Brain pericyte (primary cell): ENCODE measurements at regions not wholly inside any gene's neighbourhood (a gene's known extent, or its start where the extent isn't known, plus 50 kb on each side); places are given as distances from the start of the nearest gene placed in this dataset.

Experiments
- DNase-seq: peaks from one replicate; pipeline ENCODE4 v3.0.0-alpha.2; 2012; ENCODE audit warnings: low read depth, low spot score

DNA sequence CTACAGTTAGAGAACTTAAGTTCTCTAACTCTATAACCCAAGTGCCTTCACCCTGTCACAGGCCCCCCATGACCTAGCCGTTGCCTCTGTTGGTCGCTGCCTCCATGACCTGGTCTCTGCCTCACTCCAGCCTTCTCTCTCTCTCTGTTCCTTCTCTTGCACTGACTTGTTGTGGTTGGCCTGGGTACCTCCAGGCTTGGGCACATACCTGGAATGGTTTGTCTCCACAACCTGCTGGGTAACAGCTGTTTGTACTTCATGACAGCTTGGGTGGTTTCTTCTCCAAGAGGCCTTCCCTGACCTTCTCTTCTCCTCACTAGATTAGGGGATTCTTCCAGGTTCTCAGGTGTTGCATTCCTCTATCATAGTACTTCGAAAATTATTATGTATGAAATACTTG lies 371.6 kb upstream of the USP24 start:
- DNase-seq = no peak

GRCh38 chr1:55585402-55585792 lies 370.2 kb upstream of the USP24 start:
- DNase-seq = no peak

DNA sequence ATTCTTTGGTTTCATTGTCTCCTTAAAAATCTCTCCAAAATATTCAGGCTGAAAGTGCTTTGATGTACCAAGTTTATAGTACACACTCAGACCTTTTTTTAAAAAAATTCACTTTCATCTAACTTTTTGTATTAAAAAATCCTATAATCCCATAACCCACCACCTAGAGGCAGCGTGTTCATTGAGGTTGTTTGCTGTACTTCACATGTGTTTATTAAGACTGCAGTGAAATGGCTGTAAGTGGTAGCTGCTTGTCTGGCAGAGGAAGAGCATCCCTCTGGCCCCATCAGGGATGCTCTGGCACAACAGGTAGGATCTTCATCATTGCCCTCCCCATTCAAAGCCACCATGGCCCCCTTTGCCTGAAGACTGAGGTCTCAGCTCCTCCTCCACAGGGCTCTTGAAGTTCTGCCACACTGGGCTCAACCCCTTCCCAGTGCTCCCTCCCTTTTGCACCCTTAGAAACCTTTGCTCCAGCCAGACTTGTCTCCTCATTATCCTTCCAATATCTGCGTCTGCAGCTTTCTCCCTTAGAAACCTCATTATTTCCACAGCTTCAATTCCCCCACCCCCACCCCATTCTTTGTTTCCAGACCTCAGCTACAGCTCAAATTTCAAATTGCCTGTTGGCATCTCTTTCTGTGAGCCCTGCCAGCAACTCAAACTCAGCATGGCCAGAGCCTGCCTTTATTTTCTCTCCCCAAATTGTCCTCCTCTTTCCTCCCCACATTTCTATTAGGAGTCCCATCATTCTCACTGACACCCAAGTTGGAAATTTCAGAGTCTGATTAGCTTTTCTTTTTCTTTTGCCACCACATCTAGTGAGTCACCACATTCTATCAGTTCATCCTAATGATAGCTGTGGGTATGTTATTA lies 369.6 kb upstream of the USP24 start:
- no peak for DNase-seq

- DNase-seq = no peak
Observed at GRCh38 chr1:55582084-55582483, 366.9 kb upstream of the USP24 start.

DNA sequence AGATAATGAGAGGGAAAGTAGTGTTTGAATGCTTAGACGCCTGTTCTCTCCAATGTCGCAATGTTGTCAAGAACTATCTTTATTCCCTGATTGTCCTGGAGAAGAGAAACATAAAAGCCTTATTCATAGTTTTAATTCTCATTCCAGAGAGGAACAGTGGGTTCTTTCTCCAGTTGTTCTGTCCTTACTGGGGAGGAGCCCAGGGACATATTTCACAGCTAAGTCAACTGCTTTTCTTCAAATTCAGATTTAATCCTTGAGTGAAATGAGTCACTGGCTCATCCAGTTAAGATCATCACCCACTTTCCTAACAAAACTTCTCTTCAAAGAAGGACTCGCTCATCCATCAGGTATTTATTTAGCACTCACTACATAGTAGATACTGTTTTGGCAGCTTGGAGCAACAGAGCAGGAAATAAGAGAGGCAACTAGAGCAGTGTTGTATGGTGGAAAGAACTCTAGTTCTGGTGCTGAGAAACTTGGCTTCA lies 365.7 kb upstream of the USP24 start:
- no peak for DNase-seq

DNA sequence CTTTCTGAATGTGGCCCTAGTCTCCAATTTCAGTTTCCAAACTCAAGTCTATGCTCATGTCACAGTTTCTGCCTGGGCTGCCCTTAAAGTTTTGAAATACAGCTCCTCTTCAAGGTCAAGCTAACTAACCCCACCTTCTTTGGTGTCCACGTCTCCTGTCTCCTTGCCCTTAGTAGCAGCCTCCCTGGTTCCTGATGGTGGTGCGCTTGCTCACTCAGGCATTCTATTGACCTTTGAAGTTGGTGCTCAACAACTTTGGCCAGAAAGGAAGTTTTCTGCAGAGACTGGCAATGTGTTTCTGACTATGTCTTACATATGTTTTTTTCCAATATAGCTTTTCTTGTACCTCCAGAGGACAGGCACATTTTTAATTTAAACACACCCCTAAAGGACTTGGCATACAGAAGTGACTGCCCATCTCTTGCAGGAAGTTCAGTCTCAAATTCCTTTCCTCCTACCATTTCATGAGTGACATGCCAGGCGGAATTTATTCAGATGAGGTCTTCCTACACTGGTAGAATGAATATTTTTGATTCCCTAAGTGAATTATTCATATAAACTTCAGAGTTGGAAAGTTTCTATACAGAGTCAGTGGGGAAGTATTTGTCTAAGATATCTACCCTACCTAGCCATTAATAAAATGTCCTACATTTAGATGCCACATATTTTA lies 364.3 kb upstream of the USP24 start:
- DNase-seq = no peak

DNA sequence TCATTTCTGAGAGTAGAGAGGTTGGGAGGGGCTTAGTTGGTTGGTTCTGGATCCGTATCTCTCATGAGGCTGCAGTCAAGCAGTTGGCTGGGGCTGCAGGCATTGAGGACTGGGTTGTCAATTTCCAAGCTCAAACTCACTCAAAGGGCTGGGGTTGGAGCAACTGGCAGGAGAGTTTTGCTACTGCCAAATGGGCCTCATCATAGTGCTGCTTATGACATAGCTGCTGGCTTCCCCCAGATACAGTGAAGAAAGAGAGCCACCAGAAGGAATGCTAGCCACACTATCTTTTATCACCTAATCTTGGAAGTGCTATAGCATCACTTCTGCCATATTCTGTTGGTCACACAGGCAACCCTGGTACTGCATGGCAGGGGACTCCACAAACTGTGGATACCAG lies 363.5 kb upstream of the USP24 start:
- no peak for DNase-seq

GRCh38 chr1:55575571-55576279 lies 360.6 kb upstream of the USP24 start:
- DNase-seq = no peak

DNA sequence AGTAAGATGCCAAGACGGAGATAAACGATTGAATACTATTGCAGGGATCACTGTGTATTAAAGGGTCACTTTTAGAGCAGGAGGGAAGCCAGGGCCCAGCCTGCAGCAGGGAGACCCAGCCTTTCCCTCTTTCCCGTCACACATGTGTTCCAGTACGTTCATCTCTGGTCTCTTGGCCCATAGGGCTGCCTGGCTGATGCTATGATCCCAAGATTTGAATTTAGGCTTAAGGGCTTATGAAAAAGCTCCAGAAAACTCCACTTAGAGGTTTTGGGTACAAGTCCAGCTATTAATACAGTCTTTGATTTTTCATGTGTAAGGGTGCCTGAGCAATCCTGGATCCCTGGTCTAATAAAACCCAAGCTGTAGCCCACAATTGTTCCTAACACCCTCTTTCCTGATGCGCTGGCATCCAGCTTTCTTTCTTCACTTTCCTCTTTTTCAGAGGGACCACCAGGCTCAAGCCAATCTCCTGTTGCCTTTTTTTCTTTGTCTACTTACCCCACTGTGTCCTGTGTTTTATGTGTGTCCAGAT lies 359.6 kb upstream of the USP24 start:
- no peak for DNase-seq

DNA sequence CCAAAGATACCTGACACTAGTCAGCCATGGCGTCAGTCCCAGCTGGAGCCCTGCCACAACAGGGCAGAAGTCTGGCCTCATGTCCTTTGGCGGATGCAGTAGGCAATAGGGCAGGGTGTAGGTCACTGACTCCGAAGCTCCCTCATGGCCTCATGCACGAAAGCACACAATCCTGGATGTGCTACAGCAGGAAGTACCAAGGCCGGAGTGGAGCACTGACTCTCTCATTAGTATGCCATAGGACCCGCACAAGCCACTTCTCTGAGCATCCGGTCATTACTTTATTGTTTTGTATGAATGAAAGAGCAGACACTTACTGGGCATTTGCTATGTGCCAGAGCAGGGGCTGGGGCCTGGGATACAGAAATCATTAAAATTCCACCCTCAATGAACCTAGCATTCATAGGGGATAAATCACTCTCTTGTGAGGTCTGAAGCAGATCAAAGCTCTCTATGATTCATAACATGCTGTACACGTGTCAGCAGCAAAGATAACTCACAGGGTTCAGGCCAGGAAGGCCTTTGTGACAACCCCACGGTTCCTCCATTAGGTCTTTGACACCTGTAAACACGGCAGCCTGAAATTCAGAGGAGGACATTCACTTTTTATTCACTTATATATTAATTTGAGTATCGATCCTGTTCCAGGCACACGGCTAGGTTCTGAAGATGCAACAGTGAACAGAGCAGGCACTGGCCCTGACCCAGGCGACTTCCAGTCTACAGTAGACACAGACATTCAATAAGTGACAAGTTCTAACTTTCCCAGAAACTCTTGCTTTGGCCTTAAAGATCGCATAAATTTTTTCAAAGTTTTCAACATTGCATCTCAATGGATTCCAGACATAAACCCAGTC lies 357.9 kb upstream of the USP24 start:
- no peak for DNase-seq

- no peak for DNase-seq
Observed at GRCh38 chr1:55571767-55572166, 356.6 kb upstream of the USP24 start.

DNA sequence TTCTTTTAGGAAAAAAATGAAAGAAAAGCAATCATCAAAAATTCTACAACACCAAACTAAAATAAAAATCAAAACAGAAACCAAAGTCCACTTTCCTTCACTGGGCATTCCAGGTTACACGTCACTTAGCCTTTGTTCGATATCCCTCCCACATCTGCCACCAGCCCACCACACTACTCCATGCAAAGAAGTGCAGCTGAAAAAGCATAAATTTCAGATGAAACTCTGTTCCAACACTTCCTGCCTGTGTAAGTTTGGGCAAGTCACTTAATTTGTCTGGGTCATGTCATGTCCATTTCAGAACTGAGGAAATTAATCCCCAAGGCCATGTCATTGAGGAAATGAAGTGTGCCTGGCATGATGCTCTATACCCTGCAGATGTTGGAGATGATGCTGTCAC lies 354.3 kb upstream of the USP24 start:
- no peak for DNase-seq

GRCh38 chr1:55568732-55569131 lies 353.6 kb upstream of the USP24 start:
- no peak for DNase-seq

DNA sequence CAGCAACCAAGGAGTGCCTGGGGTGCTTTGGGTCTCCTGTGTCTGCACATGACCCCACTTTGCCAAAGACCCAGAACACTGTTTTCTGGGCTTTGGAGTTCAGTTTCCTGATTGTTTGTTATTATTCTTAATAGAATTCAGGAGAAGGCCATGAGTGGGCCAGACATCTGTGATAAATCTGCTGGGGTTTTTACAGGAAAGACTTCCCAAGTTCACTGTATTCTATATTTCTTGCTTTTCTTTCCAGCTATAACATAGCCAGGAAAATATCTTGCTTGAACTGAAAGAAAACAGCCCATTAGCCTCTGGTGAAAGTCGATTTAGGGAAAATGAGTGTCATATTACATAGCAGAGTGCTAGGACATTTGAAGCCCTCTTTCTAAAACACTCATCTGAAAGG lies 345.1 kb upstream of the USP24 start:
- DNase-seq = no peak

DNA sequence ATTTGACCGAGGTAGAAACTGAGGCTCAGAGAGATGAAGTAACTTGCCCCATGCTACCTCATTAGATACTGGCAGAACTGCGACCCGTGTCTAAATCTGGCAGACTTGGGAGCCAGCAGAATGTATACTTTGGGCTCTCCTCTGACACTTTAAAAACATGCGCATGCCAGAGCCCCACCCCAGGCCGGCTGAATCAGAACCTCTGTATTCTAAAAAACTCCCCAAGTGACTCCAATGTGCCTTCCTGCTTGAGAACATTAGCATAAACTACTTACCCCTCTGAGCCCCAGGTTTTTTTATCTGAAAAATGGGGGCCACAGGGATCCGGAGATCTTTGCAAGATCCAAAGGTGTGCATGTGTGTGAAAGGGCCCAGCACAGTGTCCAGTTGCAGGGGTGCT lies 344.7 kb upstream of the USP24 start:
- DNase-seq = no peak

GRCh38 chr1:55559161-55559611 lies 344.0 kb upstream of the USP24 start:
- no peak for DNase-seq

DNA sequence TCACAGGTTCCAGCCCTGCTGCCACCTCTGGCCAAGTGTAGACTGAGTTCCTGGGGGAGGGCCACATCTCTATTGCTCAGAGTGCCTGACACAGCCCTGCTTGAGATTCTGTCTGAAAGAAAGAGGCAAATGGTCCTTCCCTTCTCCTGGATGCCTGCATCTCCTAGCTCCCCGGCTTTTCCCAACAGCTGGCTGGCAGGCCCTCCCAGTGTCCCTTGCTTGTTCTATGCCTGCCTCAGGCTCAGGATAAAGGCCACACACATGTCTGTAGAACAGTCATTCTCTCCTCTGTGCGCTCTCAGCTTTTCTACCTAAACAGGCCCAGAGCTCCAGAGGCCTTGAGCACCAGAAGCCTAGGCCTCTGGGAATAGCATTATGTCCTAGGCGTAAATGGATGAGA lies 343.4 kb upstream of the USP24 start:
- DNase-seq = no peak

DNA sequence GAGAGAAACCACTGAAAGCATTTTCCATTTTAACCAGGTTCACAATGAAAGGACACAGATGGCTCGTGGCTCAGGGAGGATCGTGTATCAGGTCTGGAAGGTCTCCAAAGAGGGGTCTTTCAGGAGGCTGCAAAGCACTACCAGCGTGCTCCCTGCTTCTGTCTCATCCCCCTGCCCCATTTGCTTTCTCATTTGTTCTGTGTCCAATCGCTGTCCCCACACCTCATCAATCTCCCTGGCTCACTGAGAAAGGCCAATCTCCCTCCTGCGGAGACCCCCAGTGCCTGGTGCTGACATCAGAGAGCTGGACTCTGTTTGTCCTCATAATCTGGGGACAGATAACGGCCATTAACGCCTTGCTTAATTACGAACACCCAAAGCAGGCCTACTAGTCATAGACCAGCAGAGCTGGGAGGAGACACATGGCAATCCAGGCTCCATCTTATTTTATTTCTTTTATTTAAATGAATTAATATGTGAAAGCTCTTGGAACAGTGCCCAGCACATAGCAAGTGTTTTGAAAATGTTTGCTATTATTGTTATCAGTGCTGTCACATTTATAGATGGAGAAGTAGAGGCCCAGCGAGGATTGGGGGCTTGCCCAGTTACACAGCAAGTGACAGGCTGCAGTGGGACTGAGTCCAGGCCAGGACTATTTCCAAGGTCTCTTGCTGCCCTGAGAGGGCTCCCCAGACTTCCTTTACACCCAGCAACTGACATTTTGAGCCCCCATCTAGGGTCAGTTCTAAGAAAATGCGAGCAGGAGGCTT lies 341.0 kb upstream of the USP24 start:
- DNase-seq = no peak

GRCh38 chr1:55554611-55555010 lies 339.4 kb upstream of the USP24 start:
- no peak for DNase-seq

DNA sequence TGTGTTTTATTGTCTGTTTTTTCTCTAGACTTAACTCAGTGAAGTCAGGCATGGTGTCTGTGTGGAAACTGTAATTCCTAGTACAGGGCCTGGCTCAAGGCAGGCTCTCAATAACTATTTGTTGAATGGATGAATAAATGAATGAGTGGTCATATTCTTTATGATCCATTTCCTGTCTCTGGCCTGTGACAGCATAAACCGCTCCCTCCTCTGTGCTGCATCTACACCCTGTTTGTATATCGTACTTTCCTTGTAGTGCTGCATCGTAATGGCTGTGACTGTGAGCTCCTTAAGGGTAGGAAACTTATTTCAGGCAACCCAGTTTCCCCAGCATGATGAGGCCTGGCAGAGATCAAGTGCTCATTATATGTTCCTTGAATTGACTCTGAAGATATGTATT lies 337.5 kb upstream of the USP24 start:
- DNase-seq = no peak
